Neural cell (in vitro differentiated cells): ENCODE measurements at regions not wholly inside any gene's neighbourhood (a gene's known extent, or its start where the extent isn't known, plus 50 kb on each side); places are given as distances from the start of the nearest gene placed in this dataset.
"Not testable (repeated sequence)": the region's sequence is repeated elsewhere in the genome, so short reads cannot be mapped to it uniquely, and the experiment has no call there.

Experiments
- H2AFZ ChIP-seq: fragments of 200-600, 300-800 bp; sonication (generic), shearing (Covaris generic); 2 replicates; pipeline ENCODE4 v1.6.0; 2014; ENCODE audit warnings: low read depth, mild to moderate bottlenecking, antibody characterized with exemption, low read length, moderate library complexity
- H3F3A ChIP-seq: fragments of 200-600 bp; shearing (Covaris generic); 2 replicates; pipeline ENCODE4 v1.6.1; 2016; ENCODE audit warnings: mild to moderate bottlenecking, moderate library complexity, mixed read lengths, antibody characterized with exemption, low read length; ENCODE audit not compliant: insufficient read depth, poor library complexity, severe bottlenecking
- H3K27ac ChIP-seq: fragments of 200-600, 300-800 bp; sonication (generic), shearing (Covaris generic); 2 replicates; pipeline ENCODE4 v1.5.1; 2014; ENCODE audit warnings: mild to moderate bottlenecking, low read length, moderate library complexity
- H3K27me3 ChIP-seq: fragments of 300-800, 200-600 bp; sonication (generic), shearing (Covaris generic); 2 replicates; pipeline ENCODE4 v1.6.0; 2014; ENCODE audit warnings: mild to moderate bottlenecking, low read depth, low read length, moderate library complexity; ENCODE audit not compliant: insufficient read depth
- H3K36me3 ChIP-seq: fragments of 300-800, 200-600 bp; sonication (generic), shearing (Covaris generic); 2 replicates; pipeline ENCODE4 v1.5.1; 2014; ENCODE audit warnings: mild to moderate bottlenecking, antibody characterized with exemption, low read length, moderate library complexity; ENCODE audit not compliant: insufficient read depth
- H3K4me2 ChIP-seq: fragments of 300-800, 200-600 bp; sonication (generic), shearing (Covaris generic); 2 replicates; pipeline ENCODE4 v1.6.0; 2014; ENCODE audit warnings: mild to moderate bottlenecking, low read length
- H3K4me3 ChIP-seq: fragments of 300-800, 200-600 bp; sonication (generic), shearing (Covaris generic); 2 replicates; pipeline ENCODE4 v1.5.1; 2014; ENCODE audit warnings: mild to moderate bottlenecking, low read length, moderate library complexity
- H3K79me2 ChIP-seq: fragments of 200-600 bp; shearing (Covaris generic); replicated peaks from 2 replicates; pipeline ENCODE4 v1.6.0; 2014; ENCODE audit warnings: mild to moderate bottlenecking, low read length, moderate library complexity; ENCODE audit not compliant: insufficient read depth
- H3K9ac ChIP-seq: fragments of 300-800, 200-600 bp; sonication (generic), shearing (Covaris generic); 2 replicates; pipeline ENCODE4 v1.6.1; 2016; ENCODE audit warnings: mild to moderate bottlenecking, low read length, mixed read lengths
- H3K9me2 ChIP-seq: fragments of 200-600 bp; shearing (Covaris generic); 2 replicates; pipeline ENCODE4 v1.6.1; 2016; ENCODE audit warnings: mild to moderate bottlenecking, low read length, mixed read lengths; ENCODE audit not compliant: insufficient read depth
- H3K9me3 ChIP-seq: fragments of 200-600, 300-800 bp; sonication (generic), shearing (Covaris generic); 2 replicates; pipeline ENCODE4 v1.6.1; 2016; ENCODE audit warnings: mild to moderate bottlenecking, mixed run types, low read length, moderate library complexity, mixed read lengths
- H4K20me1 ChIP-seq: fragments of 200-600 bp; shearing (Covaris generic); 2 replicates; pipeline ENCODE4 v1.6.1; 2016; ENCODE audit warnings: mild to moderate bottlenecking, mixed run types; ENCODE audit not compliant: insufficient read depth
- EP300 ChIP-seq: fragments of 450-650 bp; conservative IDR thresholded peaks from 2 replicates; pipeline ENCODE4 v1.6.1; 2014; ENCODE audit warnings: antibody characterized with exemption, mild to moderate bottlenecking, moderate library complexity; ENCODE audit not compliant: poor library complexity, severe bottlenecking
- EZH2 ChIP-seq: fragments of 200-600, 300-800 bp; shearing (Covaris generic), sonication (generic); IDR thresholded peaks from 2 replicates; pipeline ENCODE4 v1.6.1; 2014; ENCODE audit warnings: antibody characterized with exemption, low read length, borderline replicate concordance, mild to moderate bottlenecking; ENCODE audit not compliant: insufficient read depth, poor library complexity, severe bottlenecking
- MXI1 ChIP-seq: fragments of 450-650 bp; conservative IDR thresholded peaks from 2 replicates; pipeline ENCODE4 v1.6.1; 2014; ENCODE audit warnings: antibody characterized with exemption, mild to moderate bottlenecking; ENCODE audit not compliant: poor library complexity, severe bottlenecking
- POLR2AphosphoS5 ChIP-seq: IDR thresholded peaks from 2 replicates; pipeline ENCODE4 v1.6.1; 2012
- RAD21 ChIP-seq: fragments of 450-650 bp; conservative IDR thresholded peaks from 2 replicates; pipeline ENCODE4 v1.6.1; 2014; ENCODE audit warnings: antibody characterized with exemption, mild to moderate bottlenecking, moderate library complexity
- REST ChIP-seq: IDR thresholded peaks from 2 replicates; pipeline ENCODE4 v1.6.1; 2012; ENCODE audit warnings: borderline replicate concordance
- SMC3 ChIP-seq: fragments of 450-650 bp; conservative IDR thresholded peaks from 2 replicates; pipeline ENCODE4 v1.6.1; 2014; ENCODE audit warnings: antibody characterized with exemption, mild to moderate bottlenecking, moderate library complexity; ENCODE audit not compliant: poor library complexity
- TAF1 ChIP-seq: IDR thresholded peaks from 2 replicates; pipeline ENCODE4 v1.6.1; 2012; ENCODE audit warnings: low read depth
- TF ChIP-seq, protein P1 (sequence below): fragments of 450-650 bp; IDR thresholded peaks from 2 replicates; pipeline ENCODE4 v1.5.1; 2014; ENCODE audit warnings: antibody characterized with exemption, mild to moderate bottlenecking, moderate library complexity; ENCODE audit not compliant: poor library complexity, severe bottlenecking

DNA sequence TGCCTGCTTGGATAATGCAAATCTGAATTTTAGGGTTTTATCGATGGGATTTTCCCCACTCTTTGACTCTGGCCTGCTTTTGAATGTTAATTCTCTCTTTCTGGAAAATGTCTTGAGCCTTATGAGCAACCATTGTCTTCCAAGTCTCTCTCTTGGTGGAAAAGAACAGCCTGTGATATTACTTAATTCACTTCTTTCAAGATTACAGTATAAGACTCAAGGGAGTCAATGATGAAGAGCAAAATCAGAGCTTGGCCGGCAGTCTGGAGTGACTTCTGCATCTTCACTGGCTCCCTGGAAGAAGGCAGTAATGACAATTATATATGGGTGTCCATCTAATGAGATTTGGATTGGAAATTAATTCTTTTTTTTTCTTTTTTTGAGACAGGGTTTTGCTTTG, 122.9 kb upstream of the ZEB2 start:
- Histone ChIP-seq H3K9me2 (no peaks in the 10 kb centered on the region), H3K27ac (no peak overlapping the region), H3K9ac (no peak overlapping the region), H3K4me2 (no peak overlapping the region), H3K27me3 (no peaks in the 10 kb centered on the region), H2AFZ (no peak overlapping the region), H4K20me1 (no peaks in the 10 kb centered on the region), H3K9me3 (no peaks in the 10 kb centered on the region), H3K4me3 (no peak overlapping the region), H3K79me2 (no peaks in the 10 kb centered on the region), H3F3A (no peaks in the 10 kb centered on the region), H3K36me3 (no peaks in the 10 kb centered on the region)
- no peak for TF ChIP-seq EP300

DNA sequence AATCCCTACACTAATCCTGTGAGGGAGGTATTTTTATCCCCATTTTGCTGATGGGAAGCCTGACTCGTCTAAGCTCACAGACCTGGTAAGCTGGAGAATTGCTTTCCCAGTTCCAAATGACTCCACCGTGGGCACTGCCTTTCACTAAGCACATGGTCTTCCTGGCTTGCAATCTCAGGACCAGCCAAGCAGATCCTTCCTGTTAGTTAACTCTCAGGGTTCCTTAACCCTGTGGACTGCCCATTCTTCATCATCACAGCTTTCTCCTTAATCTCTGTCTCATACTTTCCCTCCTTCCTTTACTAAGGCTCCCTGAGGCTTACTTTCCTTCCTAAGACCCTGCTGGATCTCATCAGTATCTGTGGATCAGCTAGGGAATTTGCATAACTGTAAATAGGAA, 122.2 kb upstream of the ZEB2 start:
- Histone ChIP-seq H3F3A (no peaks in the 10 kb centered on the region), H3K79me2 (no peaks in the 10 kb centered on the region), H2AFZ (no peak overlapping the region), H3K9me2 (no peaks in the 10 kb centered on the region), H4K20me1 (no peaks in the 10 kb centered on the region), H3K27ac (no peak overlapping the region), H3K4me3 (no peak overlapping the region), H3K9me3 (no peaks in the 10 kb centered on the region), H3K9ac (no peak overlapping the region), H3K27me3 (no peaks in the 10 kb centered on the region), H3K4me2 (no peak overlapping the region), H3K36me3 (no peaks in the 10 kb centered on the region)
- TF ChIP-seq SMC3 (no peak), TAF1 (no peak), MXI1 (no peak), EP300 (no peak), REST (no peak), EZH2 (no peak), POLR2AphosphoS5 (no peak), RAD21 (no peak)
- TF ChIP-seq, protein P1, sequence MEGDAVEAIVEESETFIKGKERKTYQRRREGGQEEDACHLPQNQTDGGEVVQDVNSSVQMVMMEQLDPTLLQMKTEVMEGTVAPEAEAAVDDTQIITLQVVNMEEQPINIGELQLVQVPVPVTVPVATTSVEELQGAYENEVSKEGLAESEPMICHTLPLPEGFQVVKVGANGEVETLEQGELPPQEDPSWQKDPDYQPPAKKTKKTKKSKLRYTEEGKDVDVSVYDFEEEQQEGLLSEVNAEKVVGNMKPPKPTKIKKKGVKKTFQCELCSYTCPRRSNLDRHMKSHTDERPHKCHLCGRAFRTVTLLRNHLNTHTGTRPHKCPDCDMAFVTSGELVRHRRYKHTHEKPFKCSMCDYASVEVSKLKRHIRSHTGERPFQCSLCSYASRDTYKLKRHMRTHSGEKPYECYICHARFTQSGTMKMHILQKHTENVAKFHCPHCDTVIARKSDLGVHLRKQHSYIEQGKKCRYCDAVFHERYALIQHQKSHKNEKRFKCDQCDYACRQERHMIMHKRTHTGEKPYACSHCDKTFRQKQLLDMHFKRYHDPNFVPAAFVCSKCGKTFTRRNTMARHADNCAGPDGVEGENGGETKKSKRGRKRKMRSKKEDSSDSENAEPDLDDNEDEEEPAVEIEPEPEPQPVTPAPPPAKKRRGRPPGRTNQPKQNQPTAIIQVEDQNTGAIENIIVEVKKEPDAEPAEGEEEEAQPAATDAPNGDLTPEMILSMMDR = no peak

DNA sequence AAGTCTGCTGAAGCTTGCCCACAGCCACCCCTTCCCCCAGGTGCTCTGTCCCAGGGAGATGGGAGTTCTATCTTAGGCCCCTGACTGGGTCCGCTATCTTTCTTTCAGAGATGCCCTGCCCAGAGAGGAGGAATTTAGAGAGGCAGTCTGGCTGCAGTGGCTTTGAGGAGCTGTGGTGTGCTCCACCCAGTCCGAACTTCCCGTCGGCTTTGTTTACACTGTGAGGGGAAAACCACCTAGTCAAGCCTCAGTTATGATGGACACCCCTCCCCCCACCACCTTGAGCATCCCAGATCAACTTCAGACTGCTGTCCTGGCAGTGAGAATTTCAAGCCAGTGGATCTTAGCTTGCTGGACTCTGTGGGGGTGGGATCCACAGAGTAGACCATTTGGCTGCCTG, 118.3 kb upstream of the ZEB2 start:
- H3K36me3 ChIP-seq, H3K9me2 ChIP-seq, H3K9ac ChIP-seq, H3K27ac ChIP-seq, H3K4me2 ChIP-seq, H3K9me3 ChIP-seq, H3F3A ChIP-seq, H3K79me2 ChIP-seq, H4K20me1 ChIP-seq, H3K4me3 ChIP-seq, H2AFZ ChIP-seq, H3K27me3 ChIP-seq: not testable (repeated sequence)

DNA sequence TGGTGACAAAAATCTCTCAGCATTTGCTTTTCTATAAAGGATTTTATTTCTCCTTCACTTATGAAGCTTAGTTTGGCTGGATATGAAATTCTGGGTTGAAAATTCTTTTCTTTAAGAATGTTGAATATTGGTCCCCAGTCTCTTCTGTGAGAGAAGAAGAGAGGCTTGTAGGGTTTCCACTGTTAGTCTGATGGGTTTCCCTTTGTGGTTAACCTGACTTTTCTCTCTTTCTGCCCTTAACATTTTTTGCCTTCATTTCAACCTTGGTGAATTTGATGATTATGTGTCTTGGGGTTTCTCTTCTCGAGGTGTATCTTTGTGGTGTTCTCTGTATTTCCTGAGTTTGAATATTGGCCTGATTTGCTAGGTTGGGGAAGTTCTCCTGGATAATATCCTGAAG, 116.9 kb upstream of the ZEB2 start:
- not testable (repeated sequence) for H3K27ac ChIP-seq, H3K9me3 ChIP-seq, H3F3A ChIP-seq, H4K20me1 ChIP-seq, H3K4me2 ChIP-seq, H2AFZ ChIP-seq, H3K79me2 ChIP-seq, H3K4me3 ChIP-seq, H3K9me2 ChIP-seq, H3K27me3 ChIP-seq, H3K9ac ChIP-seq, H3K36me3 ChIP-seq
